Type B pancreatic cell (in vitro differentiated cells): ENCODE measurements at regions not wholly inside any gene's neighbourhood (a gene's known extent, or its start where the extent isn't known, plus 50 kb on each side); places are given as distances from the start of the nearest gene placed in this dataset.

Experiments
- DNase-seq: peaks from one replicate; pipeline ENCODE4 v3.0.0; 2021; ENCODE audit warnings: mixed read lengths; ENCODE audit not compliant: unreplicated experiment; ENCODE audit errors: extremely low spot score
- H3K27ac Mint-ChIP-seq: 2 replicates; pipeline ENCODE4 v1.8.0; 2021; ENCODE audit warnings: mild to moderate bottlenecking, mixed read lengths
- H3K27me3 Mint-ChIP-seq: 2 replicates; pipeline ENCODE4 v1.8.0; 2021; ENCODE audit warnings: mixed read lengths
- H3K36me3 Mint-ChIP-seq: 2 replicates; pipeline ENCODE4 v1.8.0; 2021; ENCODE audit warnings: mixed read lengths
- H3K4me1 Mint-ChIP-seq: one replicate; pipeline ENCODE4 v1.8.0; 2021; ENCODE audit warnings: mixed read lengths; ENCODE audit not compliant: unreplicated experiment
- H3K4me3 Mint-ChIP-seq: 2 replicates; pipeline ENCODE4 v1.8.0; 2021; ENCODE audit warnings: mild to moderate bottlenecking, mixed read lengths
- H3K9me3 Mint-ChIP-seq: 2 replicates; pipeline ENCODE4 v1.8.0; 2021; ENCODE audit warnings: mixed read lengths
- CTCF ChIP-seq: fragments of 200-600 bp; sonication (generic); conservative IDR thresholded peaks from 2 replicates; pipeline ENCODE4 v1.5.0; 2021; ENCODE audit warnings: antibody characterized with exemption, mild to moderate bottlenecking

- no peak for DNase-seq
- H3K27ac Mint-ChIP-seq = no peak overlapping the region
These were observed 129.1 kb upstream of the PIK3R1 start for GRCh38 chr5:68086439-68086838.

GRCh38 chr5:68084396-68084795, 131.2 kb upstream of the PIK3R1 start:
- Mint-ChIP-seq H3K4me3 (no peak overlapping the region), H3K27me3 (peaks cover 7% of the 10 kb centered on the region), H3K36me3 (peaks cover 3% of the 10 kb centered on the region), H3K4me1 (peaks cover 15% of the 10 kb centered on the region), H3K9me3 (peaks cover 14% of the 10 kb centered on the region), H3K27ac (no peak overlapping the region)
- DNase-seq = no peak
- TF ChIP-seq CTCF = no peak

More at GRCh38 chr5:68086439-68086838, 129.1 kb upstream of the PIK3R1 start:
- peaks cover 3% of the 10 kb centered on the region for H3K36me3 Mint-ChIP-seq
- peaks cover 8% of the 10 kb centered on the region for H3K9me3 Mint-ChIP-seq
- no peak for TF ChIP-seq CTCF
- H3K4me3 Mint-ChIP-seq = no peak overlapping the region
- H3K4me1 Mint-ChIP-seq = peaks cover 9% of the 10 kb centered on the region
- peaks cover 7% of the 10 kb centered on the region for H3K27me3 Mint-ChIP-seq

GRCh38 chr5:68080282-68081050, 135.1 kb upstream of the PIK3R1 start:
- Mint-ChIP-seq H3K27ac (no peak overlapping the region), H3K9me3 (peaks cover 7% of the 10 kb centered on the region), H3K36me3 (no peaks in the 10 kb centered on the region), H3K4me1 (peaks cover 12% of the 10 kb centered on the region), H3K27me3 (peaks cover 3% of the 10 kb centered on the region), H3K4me3 (no peak overlapping the region)
- TF ChIP-seq CTCF = no peak
- DNase-seq = no peak

- Mint-ChIP-seq H3K4me3 (no peak overlapping the region), H3K27me3 (no peaks in the 10 kb centered on the region), H3K27ac (no peak overlapping the region), H3K9me3 (peaks cover 7% of the 10 kb centered on the region), H3K4me1 (peaks cover 12% of the 10 kb centered on the region), H3K36me3 (no peaks in the 10 kb centered on the region)
- TF ChIP-seq CTCF = no peak
- DNase-seq = no peak
These were observed 138.1 kb upstream of the PIK3R1 start for GRCh38 chr5:68077349-68077894.

DNA sequence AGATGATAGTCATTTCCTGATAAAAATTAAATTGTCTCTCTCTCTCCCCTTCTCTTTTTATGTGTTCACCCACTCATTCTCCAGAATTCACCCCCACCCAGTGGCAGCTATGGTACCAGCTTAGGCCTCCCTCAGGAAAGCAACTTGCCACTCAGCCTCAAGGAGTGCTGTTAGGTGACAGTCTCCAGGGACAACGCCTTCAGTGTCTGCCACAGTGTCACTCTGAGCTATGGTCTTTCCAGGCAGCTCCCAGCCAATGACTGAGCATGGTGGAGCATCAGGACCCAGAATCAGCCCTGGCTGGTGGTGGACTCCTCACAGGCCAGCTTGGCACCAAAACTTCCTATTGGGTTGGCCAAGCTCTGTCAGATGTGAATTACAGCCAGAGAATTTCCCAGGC, 140.9 kb upstream of the PIK3R1 start:
- TF ChIP-seq CTCF = no peak
- no peaks in the 10 kb centered on the region for H3K27me3 Mint-ChIP-seq
- no peak overlapping the region for H3K4me3 Mint-ChIP-seq
- H3K4me1 Mint-ChIP-seq = peaks cover 15% of the 10 kb centered on the region
- peaks cover 4% of the 10 kb centered on the region for H3K9me3 Mint-ChIP-seq
- H3K27ac Mint-ChIP-seq = no peak overlapping the region
- DNase-seq = no peak
- H3K36me3 Mint-ChIP-seq = no peaks in the 10 kb centered on the region
